H1 (cell line): ENCODE measurements at regions not wholly inside any gene's neighbourhood (a gene's known extent, or its start where the extent isn't known, plus 50 kb on each side); places are given as distances from the start of the nearest gene placed in this dataset.

Source experiments
- CTCF ChIA-PET: fragments of 300-600 bp; sonication (Branson Sonifier 250); formaldehyde crosslinking; loops from one replicate; lab custom pipeline; 2021; ENCODE audit not compliant: partially characterized antibody; lab: Charles Lee
- POLR2A ChIA-PET: fragments of 300-600 bp; sonication (Branson Sonifier 250); formaldehyde crosslinking; loops from one replicate; lab custom pipeline; 2021; ENCODE audit warnings: inconsistent platforms; ENCODE audit not compliant: partially characterized antibody; lab: Charles Lee
- DNase-seq, 2 experiments: peaks; one replicate each; pipeline versions ENCODE4 v3.0.0 to v3.0.0-alpha.2; 2010 to 2022; ENCODE audit warnings: low spot score in 2 of 2, low read depth in 1 of 2, mixed read lengths in 1 of 2
- FAIRE-seq: peaks from 2 replicates; lab custom pipeline; 2011; peaks lifted over from hg19 to GRCh38; lab: Jason Lieb, UNC
- H2AFZ ChIP-seq: 2 replicates; pipeline ENCODE4 v1.8.1; 2012; ENCODE audit warnings: low read length, inconsistent platforms
- H2AK5ac ChIP-seq: 2 replicates; pipeline ENCODE4 v1.6.1; 2013; ENCODE audit warnings: low read depth, low read length
- H2BK120ac ChIP-seq: replicated peaks from 2 replicates; pipeline ENCODE3; 2013; ENCODE audit warnings: low read depth, low read length, inconsistent platforms
- H2BK12ac ChIP-seq: 2 replicates; pipeline ENCODE4 v1.6.1; 2013; ENCODE audit warnings: low read depth, low read length
- H2BK15ac ChIP-seq: 2 replicates; pipeline ENCODE4 v1.6.1; 2013; ENCODE audit warnings: low read length
- H2BK20ac ChIP-seq: 2 replicates; pipeline ENCODE4 v1.6.1; 2013; ENCODE audit warnings: low read length
- H2BK5ac ChIP-seq: 2 replicates; pipeline ENCODE4 v1.6.1; 2013; ENCODE audit warnings: low read depth, low read length
- H3K14ac ChIP-seq: 2 replicates; pipeline ENCODE4 v1.6.1; 2013; ENCODE audit warnings: inconsistent platforms; ENCODE audit not compliant: insufficient read length
- H3K18ac ChIP-seq: 2 replicates; pipeline ENCODE4 v1.6.1; 2013; ENCODE audit warnings: low read length; ENCODE audit errors: extremely low read depth
- H3K23ac ChIP-seq: 2 replicates; pipeline ENCODE4 v1.6.1; 2013; ENCODE audit warnings: inconsistent platforms; ENCODE audit not compliant: insufficient read length
- H3K23me2 ChIP-seq: 2 replicates; pipeline ENCODE4 v1.6.1; 2013; ENCODE audit warnings: low read depth, low read length
- H3K27ac ChIP-seq: 2 replicates; pipeline ENCODE4 v1.6.1; 2011; ENCODE audit warnings: low read depth, low read length, inconsistent platforms
- H3K27me3 ChIP-seq, 4 experiments: replicated peaks in 1 of 4; 1 replicate in 1 of 4; 2 replicates in 3 of 4; pipeline versions ENCODE4 v1.6.1 to v1.8.1; 2011 to 2013; ENCODE audit warnings: low read length in 3 of 4, mild to moderate bottlenecking in 3 of 4, inconsistent platforms in 2 of 4, mixed read lengths in 2 of 4, moderate library complexity in 1 of 4; ENCODE audit not compliant: control insufficient read depth in 3 of 4, insufficient read depth in 3 of 4; ENCODE audit errors: extremely low read depth in 1 of 4
- H3K36me3 ChIP-seq, 4 experiments: 2 replicates each; pipeline versions ENCODE4 v1.6.1 to v1.8.1; 2011 to 2013; ENCODE audit warnings: mild to moderate bottlenecking in 4 of 4, low read length in 3 of 4, moderate library complexity in 2 of 4, control low read depth in 1 of 4, inconsistent platforms in 1 of 4; ENCODE audit not compliant: insufficient read depth in 4 of 4, control insufficient read depth in 2 of 4
- H3K4ac ChIP-seq: replicated peaks from 2 replicates; pipeline ENCODE3; 2013; ENCODE audit warnings: low read length, low read depth, mixed read lengths, inconsistent platforms; ENCODE audit not compliant: insufficient read length
- H3K4me1 ChIP-seq, 4 experiments: replicated peaks in 1 of 4; 1 replicate in 1 of 4; 2 replicates in 3 of 4; pipeline versions ENCODE4 v1.6.1 to v1.8.1; 2011 to 2013; ENCODE audit warnings: low read length in 3 of 4, inconsistent platforms in 2 of 4, mixed read lengths in 1 of 4; ENCODE audit not compliant: insufficient read depth in 4 of 4, control insufficient read depth in 3 of 4
- H3K4me2 ChIP-seq, 2 experiments: 2 replicates each; pipeline versions ENCODE4 v1.6.1 to v1.8.1; 2011 to 2013; ENCODE audit warnings: low read depth in 2 of 2, low read length in 2 of 2, control low read depth in 1 of 2, inconsistent platforms in 1 of 2, mild to moderate bottlenecking in 1 of 2; ENCODE audit not compliant: insufficient read depth in 1 of 2
- H3K4me3 ChIP-seq, 4 experiments: fragments of 200-600, 300-600 bp in 1 of 4; sonication (generic), shearing (Covaris generic), sonication (Bioruptor Twin) in 1 of 4; 2 replicates each; pipeline versions ENCODE4 v1.5.1 to v1.8.1; 2011 to 2016; ENCODE audit warnings: low read length in 4 of 4, low read depth in 3 of 4, control low read depth in 2 of 4, inconsistent platforms in 2 of 4, mild to moderate bottlenecking in 2 of 4, mixed read lengths in 1 of 4, moderate library complexity in 1 of 4; ENCODE audit not compliant: insufficient read depth in 2 of 4; ENCODE audit errors: extremely low read depth in 1 of 4
- H3K56ac ChIP-seq: replicated peaks from 2 replicates; pipeline ENCODE3; 2013; ENCODE audit warnings: low read depth, mild to moderate bottlenecking, mixed read lengths, low read length, inconsistent platforms; ENCODE audit not compliant: insufficient read length
- H3K79me1 ChIP-seq: 2 replicates; pipeline ENCODE4 v1.6.1; 2013; ENCODE audit warnings: low read depth, low read length, control low read depth
- H3K79me2 ChIP-seq, 2 experiments: 2 replicates each; pipeline versions ENCODE4 v1.6.1 to v1.8.1; 2012 to 2013; ENCODE audit warnings: low read length in 2 of 2, mild to moderate bottlenecking in 2 of 2, inconsistent platforms in 1 of 2; ENCODE audit not compliant: insufficient read depth in 2 of 2, control insufficient read depth in 1 of 2
- H3K9ac ChIP-seq, 4 experiments: replicated peaks in 1 of 4; 1 replicate in 1 of 4; 2 replicates in 3 of 4; pipeline versions ENCODE4 v1.6.1 to v1.8.1; 2011 to 2013; ENCODE audit warnings: low read depth in 3 of 4, low read length in 3 of 4, control low read depth in 2 of 4, mild to moderate bottlenecking in 2 of 4, moderate library complexity in 2 of 4, inconsistent platforms in 1 of 4; ENCODE audit errors: extremely low read depth in 1 of 4
- H3K9me3 ChIP-seq, 2 experiments: 2 replicates each; pipeline versions ENCODE4 v1.6.1 to v1.8.1; 2012 to 2013; ENCODE audit warnings: mild to moderate bottlenecking in 2 of 2, moderate library complexity in 2 of 2, control low read depth in 1 of 2, inconsistent platforms in 1 of 2, low read depth in 1 of 2, low read length in 1 of 2, mixed read lengths in 1 of 2; ENCODE audit not compliant: insufficient read depth in 2 of 2
- H4K20me1 ChIP-seq, 2 experiments: replicated peaks in 1 of 2; 2 replicates each; pipeline versions ENCODE3 to v1.8.1; 2011 to 2013; ENCODE audit warnings: inconsistent platforms in 2 of 2, low read length in 2 of 2, mild to moderate bottlenecking in 1 of 2; ENCODE audit not compliant: insufficient read depth in 2 of 2, control insufficient read depth in 1 of 2
- H4K5ac ChIP-seq: 2 replicates; pipeline ENCODE4 v1.6.1; 2013; ENCODE audit warnings: low read length, low read depth, mixed read lengths, inconsistent platforms; ENCODE audit not compliant: insufficient read length
- H4K8ac ChIP-seq: 2 replicates; pipeline ENCODE4 v1.8.0; 2013; ENCODE audit warnings: mild to moderate bottlenecking, moderate library complexity, low read length, inconsistent platforms; ENCODE audit not compliant: insufficient read depth; ENCODE audit errors: extremely low read depth
- H4K91ac ChIP-seq: replicated peaks from 2 replicates; pipeline ENCODE3; 2013; ENCODE audit warnings: low read length, mixed read lengths, inconsistent platforms; ENCODE audit not compliant: insufficient read length
- EP300 ChIP-seq, 2 experiments: IDR thresholded peaks; 1 replicate in 1 of 2; 2 replicates in 1 of 2; pipeline ENCODE4 v1.6.1; 2011 to 2012; ENCODE audit warnings: low read depth in 2 of 2, low read length in 2 of 2, mild to moderate bottlenecking in 2 of 2, borderline replicate concordance in 1 of 2, inconsistent platforms in 1 of 2, moderate library complexity in 1 of 2
- GABPA ChIP-seq: IDR thresholded peaks from 2 replicates; pipeline ENCODE4 v1.6.1; 2011; ENCODE audit warnings: mild to moderate bottlenecking, low read length, moderate library complexity, borderline replicate concordance; ENCODE audit not compliant: insufficient read depth
- MAFK ChIP-seq: IDR thresholded peaks from 2 replicates; pipeline ENCODE4 v1.6.1; 2012; ENCODE audit warnings: low read depth, mild to moderate bottlenecking, improper control_type of control experiment, low read length
- SIRT6 ChIP-seq: IDR thresholded peaks from one replicate; pipeline ENCODE4 v1.7.1; 2012; ENCODE audit warnings: low read length, inconsistent platforms
- TEAD4 ChIP-seq: IDR thresholded peaks from 2 replicates; pipeline ENCODE4 v1.6.1; 2012; ENCODE audit warnings: low read depth, low read length, inconsistent platforms, mixed read lengths
- WGBS, 2 experiments: shearing (Covaris generic) in 1 of 2; methylation state at CpG; one replicate each; pipeline versions ENCODE4 v1.1.6 to v1.1.7; 2013 to 2015; ENCODE audit warnings: low lambda C conversion rate in 2 of 2, mixed read lengths in 2 of 2, inconsistent platforms in 1 of 2, low coverage in 1 of 2, missing lambda C conversion rate in 1 of 2; ENCODE audit not compliant: insufficient replicate concordance in 2 of 2, insufficient coverage in 1 of 2, insufficient read length in 1 of 2; ENCODE audit errors: extremely low coverage in 1 of 2, missing lambda C conversion rate in 1 of 2; 5-methylcytosine and 5-hydroxymethylcytosine counted together

DNA sequence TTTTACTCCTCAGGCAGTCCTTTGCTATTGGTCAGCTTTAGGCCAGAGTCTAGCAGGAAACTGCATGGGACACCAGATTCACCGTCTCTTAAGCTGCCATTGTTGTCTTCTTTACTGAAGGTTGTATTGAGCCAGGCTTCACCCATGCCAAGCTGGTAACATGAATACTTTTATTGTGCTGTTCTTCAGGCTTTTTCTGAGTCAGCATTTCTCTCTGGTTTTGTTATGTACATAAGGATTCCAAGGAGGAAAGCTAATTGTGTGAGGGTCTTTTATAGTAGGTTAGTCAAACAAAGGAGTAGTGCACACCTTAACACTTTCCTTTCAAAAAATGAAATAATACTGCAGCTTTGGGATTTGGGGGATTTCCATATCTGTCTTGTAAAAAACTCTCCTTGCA is 252.8 kb downstream of the JRKL start:
- Histone ChIP-seq H3K9ac (no peak overlapping the region), H3K23ac (no peak overlapping the region), H3K27ac (no peak overlapping the region), H3K4me2 (no peak overlapping the region), H3K4ac (no peak overlapping the region), H4K8ac (no peak overlapping the region), H2BK20ac (no peak overlapping the region), H3K4me1 (peaks cover 0 to 4% (median 1%) of the 10 kb centered on the region in 4 experiments; a peak in 1 of 7 replicates), H2BK5ac (no peak overlapping the region), H3K18ac (no peak overlapping the region), H4K5ac (no peak overlapping the region), H2AFZ (no peak overlapping the region), H2AK5ac (no peak overlapping the region), H2BK120ac (no peak overlapping the region), H3K79me1 (no peaks in the 10 kb centered on the region), H2BK12ac (no peak overlapping the region), H3K4me3 (no peak overlapping the region), H3K36me3 (no peaks in the 10 kb centered on the region), H3K9me3 (0 out of 4 replicates have a peak, but pooled peaks cover 0 to 3% of the 10 kb centered on the region in 2 experiments), H3K14ac (no peak overlapping the region), H3K79me2 (no peaks in the 10 kb centered on the region), H4K91ac (no peak overlapping the region), H4K20me1 (no peaks in the 10 kb centered on the region), H2BK15ac (no peak overlapping the region), H3K23me2 (no peaks in the 10 kb centered on the region), H3K27me3 (no peaks in the 10 kb centered on the region), H3K56ac (no peak overlapping the region)
- FAIRE-seq, result no peak
- ChIA-PET CTCF (no interaction called here), POLR2A (interaction anchor here (1.3 kb wide), 1 partner anchor 61 kb away, joined by 3 read pairs; no protein-coding TSS in a partner anchor)
- no peak for DNase-seq
- 100% methylated on average over 1 of the region's 1 CpG; no CpG with 5 or more reads in 1 of the 2 experiments for WGBS, 2 experiments
- TF ChIP-seq EP300 (IDR thresholded peaks at IDR 0.05; ENCODE audit: borderline replicate concordance in 1 of 2, low read depth in 2 of 2, low read length in 2 of 2), result no peak
- TF ChIP-seq GABPA, result no peak
- no peak for TF ChIP-seq TEAD4
- peak; percentile 71 for TF ChIP-seq MAFK
- no peak for TF ChIP-seq SIRT6
